HEK293 (cell line): ENCODE measurements at regions not wholly inside any gene's neighbourhood (a gene's known extent, or its start where the extent isn't known, plus 50 kb on each side); places are given as distances from the start of the nearest gene placed in this dataset.

ENCODE experiments used
- AEBP2 ChIP-seq: fragments of 450-650 bp; formaldehyde crosslinking; IDR thresholded peaks from 2 replicates; pipeline ENCODE4 v1.5.1; 2016; ENCODE audit warnings: missing biosample characterization, missing genetic modification characterization, borderline replicate concordance
- BCL11A ChIP-seq: fragments of 450-650 bp; formaldehyde crosslinking; IDR thresholded peaks from 2 replicates; pipeline ENCODE4 v1.5.1; 2016; ENCODE audit warnings: low read depth, missing biosample characterization, missing genetic modification characterization
- BCL11B ChIP-seq: fragments of 450-650 bp; formaldehyde crosslinking; IDR thresholded peaks from 2 replicates; pipeline ENCODE4 v1.5.1; 2016; ENCODE audit warnings: low read depth, missing biosample characterization, missing genetic modification characterization
- BCL6B ChIP-seq: fragments of 450-650 bp; formaldehyde crosslinking; IDR thresholded peaks from 2 replicates; pipeline ENCODE4 v1.5.1; 2017; ENCODE audit warnings: missing biosample characterization, missing genetic modification characterization
- MEIS1 ChIP-seq: sonication (generic); formaldehyde crosslinking; IDR thresholded peaks from 2 replicates; pipeline ENCODE4 v1.8.1; 2022; ENCODE audit warnings: missing genetic modification reagents, mild to moderate bottlenecking, borderline replicate concordance
- MYNN ChIP-seq: fragments of 450-650 bp; formaldehyde crosslinking; IDR thresholded peaks from 2 replicates; pipeline ENCODE4 v1.5.1; 2016; ENCODE audit warnings: missing biosample characterization, missing genetic modification characterization, borderline replicate concordance
- OSR2 ChIP-seq: fragments of 450-650 bp; formaldehyde crosslinking; IDR thresholded peaks from 2 replicates; pipeline ENCODE4 v1.5.1; 2016; ENCODE audit warnings: missing biosample characterization, missing genetic modification characterization
- PBX3 ChIP-seq: sonication (generic); formaldehyde crosslinking; IDR thresholded peaks from 2 replicates; pipeline ENCODE4 v1.8.1; 2022; ENCODE audit warnings: mild to moderate bottlenecking, moderate library complexity, missing genetic modification reagents
- PRDM10 ChIP-seq: fragments of 450-650 bp; formaldehyde crosslinking; IDR thresholded peaks from 2 replicates; pipeline ENCODE4 v1.5.1; 2016; ENCODE audit warnings: missing biosample characterization, missing genetic modification characterization
- SETDB1 ChIP-seq: IDR thresholded peaks from one replicate; pipeline ENCODE4 v1.6.1; 2017; ENCODE audit warnings: mild to moderate bottlenecking, low read length, moderate library complexity, mixed read lengths; ENCODE audit not compliant: insufficient read length
- TSHZ1 ChIP-seq: fragments of 450-650 bp; formaldehyde crosslinking; IDR thresholded peaks from 2 replicates; pipeline ENCODE4 v1.5.1; 2016; ENCODE audit warnings: missing biosample characterization, missing genetic modification characterization, borderline replicate concordance
- ZBTB48 ChIP-seq: fragments of 450-650 bp; formaldehyde crosslinking; IDR thresholded peaks from 2 replicates; pipeline ENCODE4 v1.5.1; 2016; ENCODE audit warnings: missing biosample characterization, missing genetic modification characterization
- ZBTB8A ChIP-seq: fragments of 450-650 bp; formaldehyde crosslinking; IDR thresholded peaks from 2 replicates; pipeline ENCODE4 v1.5.1; 2016; ENCODE audit warnings: missing biosample characterization, missing genetic modification characterization
- ZFHX2 ChIP-seq: fragments of 450-650 bp; formaldehyde crosslinking; conservative IDR thresholded peaks from 2 replicates; pipeline ENCODE4 v1.5.1; 2016; ENCODE audit warnings: missing biosample characterization, missing genetic modification characterization
- ZIC2 ChIP-seq: fragments of 450-650 bp; formaldehyde crosslinking; IDR thresholded peaks from 2 replicates; pipeline ENCODE4 v1.5.1; 2016; ENCODE audit warnings: missing biosample characterization, missing genetic modification characterization
- ZNF132 ChIP-seq: fragments of 450-650 bp; formaldehyde crosslinking; IDR thresholded peaks from 2 replicates; pipeline ENCODE4 v1.5.1; 2017; ENCODE audit warnings: missing biosample characterization, missing genetic modification characterization, borderline replicate concordance
- ZNF133 ChIP-seq: fragments of 450-650 bp; formaldehyde crosslinking; IDR thresholded peaks from 2 replicates; pipeline ENCODE4 v1.5.1; 2016; ENCODE audit warnings: missing biosample characterization, missing genetic modification characterization
- ZNF23 ChIP-seq: fragments of 450-650 bp; formaldehyde crosslinking; IDR thresholded peaks from 2 replicates; pipeline ENCODE4 v1.5.1; 2016; ENCODE audit warnings: missing biosample characterization, missing genetic modification characterization, borderline replicate concordance
- ZNF311 ChIP-seq: fragments of 450-650 bp; formaldehyde crosslinking; IDR thresholded peaks from 2 replicates; pipeline ENCODE4 v1.5.1; 2017; ENCODE audit warnings: missing biosample characterization, missing genetic modification characterization, borderline replicate concordance
- ZNF501 ChIP-seq: fragments of 450-650 bp; formaldehyde crosslinking; IDR thresholded peaks from 2 replicates; pipeline ENCODE4 v1.5.1; 2016; ENCODE audit warnings: missing biosample characterization, missing genetic modification characterization
- ZNF623 ChIP-seq: fragments of 450-650 bp; formaldehyde crosslinking; IDR thresholded peaks from 2 replicates; pipeline ENCODE4 v1.5.1; 2016; ENCODE audit warnings: missing biosample characterization, missing genetic modification characterization
- ZNF629 ChIP-seq: fragments of 450-650 bp; formaldehyde crosslinking; IDR thresholded peaks from 2 replicates; pipeline ENCODE4 v1.5.1; 2017; ENCODE audit warnings: missing biosample characterization, missing genetic modification characterization
- ZNF664 ChIP-seq: fragments of 450-650 bp; formaldehyde crosslinking; IDR thresholded peaks from 2 replicates; pipeline ENCODE4 v1.5.1; 2016; ENCODE audit warnings: missing biosample characterization, missing genetic modification characterization
- ZNF792 ChIP-seq: fragments of 450-650 bp; formaldehyde crosslinking; IDR thresholded peaks from 2 replicates; pipeline ENCODE4 v1.5.1; 2016; ENCODE audit warnings: missing biosample characterization, missing genetic modification characterization
- ZNF837 ChIP-seq: fragments of 450-650 bp; formaldehyde crosslinking; IDR thresholded peaks from 2 replicates; pipeline ENCODE4 v1.5.1; 2016; ENCODE audit warnings: missing biosample characterization, missing genetic modification characterization
- ZSCAN5A ChIP-seq: fragments of 450-650 bp; formaldehyde crosslinking; IDR thresholded peaks from 2 replicates; pipeline ENCODE4 v1.5.1; 2016; ENCODE audit warnings: missing biosample characterization, missing genetic modification characterization

GRCh38 chr2:200747668-200748618 is 63.8 kb upstream of the BZW1 start (continued):
- TF ChIP-seq PRDM10 (tag by site-specific recombination) (no peak), ZSCAN5A (tag by site-specific recombination) (no peak), BCL11B (tag by site-specific recombination) (no peak), MYNN (tag by site-specific recombination) (no peak), MEIS1 (CRISPR knock-in tag) (no peak), ZNF133 (tag by site-specific recombination) (no peak), BCL11A (tag by site-specific recombination) (0 out of 2 replicates have a peak, but pooled peaks have one; percentile 33), PBX3 (CRISPR knock-in tag) (no peak), AEBP2 (tag by site-specific recombination) (no peak), ZNF23 (tag by site-specific recombination) (no peak), ZBTB8A (no peak), OSR2 (no peak), ZNF792 (no peak), ZNF501 (peak; percentile 63; the same call in 1 of the 2 replicates), ZNF623 (tag by site-specific recombination) (no peak), ZNF629 (tag by site-specific recombination) (peak; percentile 91), ZIC2 (tag by site-specific recombination) (no peak), ZFHX2 (tag by site-specific recombination) (peak; percentile 91), ZBTB48 (no peak), TSHZ1 (tag by site-specific recombination) (peak; percentile 40; the same call in 1 of the 2 replicates), ZNF311 (no peak), ZNF837 (tag by site-specific recombination) (no peak), ZNF664 (no peak), BCL6B (tag by site-specific recombination) (no peak), SETDB1 (no peak), ZNF132 (tag by site-specific recombination) (no peak)
